ENCODE measurements at regions not wholly inside any gene's neighbourhood (a gene's known extent, or its start where the extent isn't known, plus 50 kb on each side); places are given as distances from the start of the nearest gene placed in this dataset.

- no peak for DNase-seq
- ATAC-seq (ENCODE audit: insufficient read depth, low FRiP score): no peak
- Histone ChIP-seq H3K27ac (ENCODE audit: low read depth in 1 of 2, low read length in 1 of 2) (no peak overlapping the region), H3K27me3 (ENCODE audit: control insufficient read depth in 3 of 3, insufficient read depth in 3 of 3, low read length in 2 of 3) (no peaks in the 10 kb centered on the region), H3K4me1 (ENCODE audit: control insufficient read depth in 5 of 5, insufficient read depth in 5 of 5, low read length in 5 of 5) (no peaks in the 10 kb centered on the region), H3K9me3 (ENCODE audit: control insufficient read depth in 4 of 4, insufficient read depth in 3 of 4, low read length in 3 of 4) (peaks cover 0 to 2% (median 0%) of the 10 kb centered on the region in 4 donors), H3K9ac (ENCODE audit: insufficient read depth in 1 of 2, low read length in 2 of 2) (no peak overlapping the region), H3K36me3 (ENCODE audit: control insufficient read depth in 4 of 4, insufficient read depth in 4 of 4, low read length in 4 of 4) (no peaks in the 10 kb centered on the region), H3K4me3 (no peak overlapping the region)
- 59 to 62% methylated on average over 6 of the region's 6 CpGs for WGBS, 2 donors
- TF ChIP-seq CTCF (IDR thresholded peaks at IDR 0.05; ENCODE audit: control extremely low read depth, extremely low read depth): no peak
Measured at GRCh38 chr6:110044096-110044495, 66.0 kb downstream of the GPR6 start.

- DNase-seq (no peak), ATAC-seq (ENCODE audit: insufficient read depth, low FRiP score) (no peak)
- no peaks in the 10 kb centered on the region for H3K36me3 ChIP-seq (ENCODE audit: control insufficient read depth in 4 of 4, insufficient read depth in 4 of 4, low read length in 4 of 4)
- no peaks in the 10 kb centered on the region for H3K27me3 ChIP-seq (ENCODE audit: control insufficient read depth in 3 of 3, insufficient read depth in 3 of 3, low read length in 2 of 3)
- no peak overlapping the region for H3K9ac ChIP-seq (ENCODE audit: insufficient read depth in 1 of 2, low read length in 2 of 2)
- TF ChIP-seq CTCF (IDR thresholded peaks at IDR 0.05; ENCODE audit: control extremely low read depth, extremely low read depth): no peak
- no peak overlapping the region for H3K4me3 ChIP-seq
- H3K27ac ChIP-seq (ENCODE audit: low read depth in 1 of 2, low read length in 1 of 2): no peak overlapping the region
- H3K9me3 ChIP-seq (ENCODE audit: control insufficient read depth in 4 of 4, insufficient read depth in 3 of 4, low read length in 3 of 4): peaks cover 0 to 2% (median 0%) of the 10 kb centered on the region in 4 donors
- no peaks in the 10 kb centered on the region for H3K4me1 ChIP-seq (ENCODE audit: control insufficient read depth in 5 of 5, insufficient read depth in 5 of 5, low read length in 5 of 5)
- WGBS, 2 donors: 94 to 95% methylated on average over 3 of the region's 3 CpGs
Measured at GRCh38 chr6:110044622-110045021, 66.5 kb downstream of the GPR6 start.

- no peak for TF ChIP-seq CTCF (IDR thresholded peaks at IDR 0.05; ENCODE audit: control extremely low read depth, extremely low read depth)
- Histone ChIP-seq H3K27ac (ENCODE audit: low read depth in 1 of 2, low read length in 1 of 2) (no peak overlapping the region), H3K27me3 (ENCODE audit: control insufficient read depth in 3 of 3, insufficient read depth in 3 of 3, low read length in 2 of 3) (no peaks in the 10 kb centered on the region), H3K4me1 (ENCODE audit: control insufficient read depth in 5 of 5, insufficient read depth in 5 of 5, low read length in 5 of 5) (no peaks in the 10 kb centered on the region), H3K9me3 (ENCODE audit: control insufficient read depth in 4 of 4, insufficient read depth in 3 of 4, low read length in 3 of 4) (peaks cover 0 to 2% (median 0%) of the 10 kb centered on the region in 4 donors), H3K9ac (ENCODE audit: insufficient read depth in 1 of 2, low read length in 2 of 2) (no peak overlapping the region), H3K36me3 (ENCODE audit: control insufficient read depth in 4 of 4, insufficient read depth in 4 of 4, low read length in 4 of 4) (no peaks in the 10 kb centered on the region), H3K4me3 (no peak overlapping the region)
- WGBS, 2 donors: 94 to 95% methylated on average over 4 of the region's 4 CpGs
- ATAC-seq (ENCODE audit: insufficient read depth, low FRiP score): no peak
- DNase-seq: no peak
Measured at GRCh38 chr6:110048221-110048875, 70.2 kb downstream of the GPR6 start.
